Prostate gland (tissue), 2 donors: ENCODE measurements at regions not wholly inside any gene's neighbourhood (a gene's known extent, or its start where the extent isn't known, plus 50 kb on each side); places are given as distances from the start of the nearest gene placed in this dataset.

Source experiments
- DNase-seq: peaks from one replicate; pipeline ENCODE4 v3.0.0-alpha.2; 2019; ENCODE audit warnings: low spot score
- H3K27ac ChIP-seq, 2 donors: fragments of 200-600 bp; sonication (generic); 2 replicates each; pipeline ENCODE4 v1.5.1; 2017 to 2019
- H3K27me3 ChIP-seq: fragments of 200-600 bp; sonication (generic); replicated peaks from 2 replicates; pipeline ENCODE4 v1.5.1; 2019; ENCODE audit not compliant: insufficient read depth
- H3K36me3 ChIP-seq, 2 donors: fragments of 200-600 bp; sonication (generic); 1 replicate in 1 of 2; 2 replicates in 1 of 2; pipeline versions ENCODE4 v1.5.1 to v1.8.1; 2017 to 2019
- H3K4me1 ChIP-seq: fragments of 200-600 bp; sonication (generic); replicated peaks from 2 replicates; pipeline ENCODE4 v1.5.1; 2019
- H3K4me3 ChIP-seq, 2 donors: fragments of 200-600 bp; sonication (generic); 2 replicates each; pipeline ENCODE4 v1.5.1; 2017 to 2019
- H3K9me3 ChIP-seq: fragments of 200-600 bp; sonication (generic); 2 replicates; pipeline ENCODE4 v1.5.1; 2017
- POLR2A ChIP-seq: fragments of 450-650 bp; IDR thresholded peaks from one replicate; pipeline ENCODE4 v1.6.1; 2016; ENCODE audit warnings: antibody characterized with exemption, mild to moderate bottlenecking
- POLR2AphosphoS5 ChIP-seq: sonication (generic); formaldehyde crosslinking; IDR thresholded peaks from one replicate; pipeline ENCODE4 v1.6.1; 2017; ENCODE audit warnings: antibody characterized with exemption
- WGBS: methylation state at CpG from one replicate; pipeline ENCODE4 v1.1.5; 2018; 5-methylcytosine and 5-hydroxymethylcytosine counted together
- intact Hi-C: fragments of 100-400 bp; cut with DNase I; formaldehyde crosslinking; loops from one replicate; pipeline ENCODE4 v1.14.2; 2022
- TF ChIP-seq, protein P1 (sequence below), 4 experiments: fragments of 200-600 bp in 2 of 4; fragments of 450-650 bp in 2 of 4; sonication (generic) in 2 of 4; IDR thresholded peaks; 1 replicate in 3 of 4; 2 replicates in 1 of 4; pipeline ENCODE4 v1.5.1; 2016 to 2019; ENCODE audit warnings: antibody characterized with exemption in 4 of 4, mild to moderate bottlenecking in 2 of 4, moderate library complexity in 2 of 4

GRCh38 chr4:128564081-128564630 lies 245.3 kb upstream of the JADE1 start:
- TF ChIP-seq, protein P1, sequence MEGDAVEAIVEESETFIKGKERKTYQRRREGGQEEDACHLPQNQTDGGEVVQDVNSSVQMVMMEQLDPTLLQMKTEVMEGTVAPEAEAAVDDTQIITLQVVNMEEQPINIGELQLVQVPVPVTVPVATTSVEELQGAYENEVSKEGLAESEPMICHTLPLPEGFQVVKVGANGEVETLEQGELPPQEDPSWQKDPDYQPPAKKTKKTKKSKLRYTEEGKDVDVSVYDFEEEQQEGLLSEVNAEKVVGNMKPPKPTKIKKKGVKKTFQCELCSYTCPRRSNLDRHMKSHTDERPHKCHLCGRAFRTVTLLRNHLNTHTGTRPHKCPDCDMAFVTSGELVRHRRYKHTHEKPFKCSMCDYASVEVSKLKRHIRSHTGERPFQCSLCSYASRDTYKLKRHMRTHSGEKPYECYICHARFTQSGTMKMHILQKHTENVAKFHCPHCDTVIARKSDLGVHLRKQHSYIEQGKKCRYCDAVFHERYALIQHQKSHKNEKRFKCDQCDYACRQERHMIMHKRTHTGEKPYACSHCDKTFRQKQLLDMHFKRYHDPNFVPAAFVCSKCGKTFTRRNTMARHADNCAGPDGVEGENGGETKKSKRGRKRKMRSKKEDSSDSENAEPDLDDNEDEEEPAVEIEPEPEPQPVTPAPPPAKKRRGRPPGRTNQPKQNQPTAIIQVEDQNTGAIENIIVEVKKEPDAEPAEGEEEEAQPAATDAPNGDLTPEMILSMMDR (IDR thresholded peaks at IDR 0.05): no peak
- no peak for TF ChIP-seq POLR2AphosphoS5
- TF ChIP-seq POLR2A: no peak
- H3K27ac ChIP-seq: no peak overlapping the region
- H3K36me3 ChIP-seq: no peaks in the 10 kb centered on the region
- no peak overlapping the region for H3K4me3 ChIP-seq
- H3K9me3 ChIP-seq: no peaks in the 10 kb centered on the region
- intact Hi-C loops: loop anchor here (2.0 kb wide), 1 partner anchor 299 kb away; no protein-coding TSS in a partner anchor
- WGBS: 94% methylated on average over 2 of the region's 2 CpGs
- no peaks in the 10 kb centered on the region for H3K27me3 ChIP-seq
- no peaks in the 10 kb centered on the region for H3K4me1 ChIP-seq
- no peak for DNase-seq

DNA sequence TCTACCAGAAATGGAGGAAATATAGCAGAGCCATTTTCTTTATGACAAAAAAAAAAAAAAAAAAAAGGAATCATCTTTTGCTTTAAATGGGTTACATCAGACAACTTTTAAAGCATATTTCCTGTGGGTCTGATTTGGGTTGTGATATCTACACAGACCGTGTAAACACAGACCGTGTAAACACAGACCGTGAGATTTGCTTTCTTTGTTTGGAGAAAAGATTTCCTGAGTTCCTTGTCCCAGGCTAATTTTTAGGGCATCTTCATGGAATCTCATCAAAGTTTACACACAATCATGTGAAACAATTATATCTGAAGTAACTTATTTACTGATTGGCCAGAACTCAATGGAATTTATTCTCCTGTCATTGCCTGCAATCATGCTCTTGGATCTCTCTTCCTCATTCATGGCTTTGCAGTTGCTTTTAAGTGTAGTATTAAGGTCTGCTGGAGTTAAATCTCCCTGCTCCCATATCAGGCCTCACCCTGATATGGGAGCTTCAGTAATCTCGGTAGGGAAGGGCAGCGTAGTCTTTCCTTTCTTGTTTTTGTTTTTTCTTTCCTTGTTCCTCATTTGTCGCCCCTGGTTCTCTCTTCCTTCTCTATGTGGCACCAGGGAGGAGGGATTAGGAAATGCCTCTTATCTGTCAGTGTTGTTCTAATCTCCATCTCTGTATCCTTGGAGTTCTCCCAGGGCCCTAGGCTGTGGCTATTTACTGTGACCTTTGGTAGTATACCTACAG lies 248.6 kb upstream of the JADE1 start:
- intact Hi-C loops: no loop called here
- Histone ChIP-seq H3K4me3 (no peak overlapping the region), H3K9me3 (no peaks in the 10 kb centered on the region), H3K27ac (peak overlapping the region; percentile 4 to 5), H3K36me3 (no peaks in the 10 kb centered on the region), H3K4me1 (no peaks in the 10 kb centered on the region), H3K27me3 (no peaks in the 10 kb centered on the region)
- 28% methylated on average over 6 of the region's 6 CpGs for WGBS
- TF ChIP-seq POLR2AphosphoS5 (peak; percentile 17), POLR2A (no peak)
- TF ChIP-seq, protein P1 (IDR thresholded peaks at IDR 0.05): no peak
- DNase-seq: no peak

DNA sequence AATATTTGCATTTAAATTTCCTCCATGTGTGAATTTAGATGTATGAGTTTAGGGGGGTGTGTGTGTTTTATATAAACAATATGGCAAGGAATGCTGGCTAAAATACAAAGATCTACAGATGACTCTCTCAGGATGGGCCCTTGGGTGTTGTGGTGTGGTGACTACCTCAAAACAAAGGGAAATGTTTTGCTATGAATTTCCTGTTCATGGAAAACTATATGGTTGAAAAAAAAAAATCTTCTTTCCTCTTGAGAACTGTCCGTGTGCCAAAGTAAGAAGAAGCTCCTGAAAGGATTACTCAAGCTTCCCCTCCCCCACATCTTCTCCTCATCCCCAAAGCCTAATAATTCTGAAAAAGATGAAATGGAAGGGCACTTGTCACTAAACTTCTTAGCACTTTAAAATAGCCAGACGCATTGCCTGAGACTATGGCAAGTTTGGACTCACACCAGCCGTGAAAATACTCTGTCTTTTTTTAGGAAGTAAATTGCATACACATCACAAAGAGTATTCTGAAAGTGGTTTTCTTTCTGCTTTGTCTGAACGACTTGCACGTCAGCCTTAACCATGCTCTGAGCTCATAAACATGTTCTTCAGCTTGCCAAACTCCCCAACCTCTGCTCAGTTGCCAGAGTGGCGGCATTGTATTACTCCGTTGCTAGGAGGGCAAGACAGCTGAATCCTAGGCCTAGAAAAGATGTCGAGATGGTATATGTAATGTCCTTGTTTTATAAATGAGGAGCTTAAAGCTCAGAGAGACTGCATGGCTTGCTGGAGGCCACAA lies 250.4 kb upstream of the JADE1 start:
- Histone ChIP-seq H3K4me1 (no peaks in the 10 kb centered on the region), H3K4me3 (no peak overlapping the region), H3K27ac (peak overlapping the region; percentile 39 to 46), H3K9me3 (no peaks in the 10 kb centered on the region), H3K27me3 (no peaks in the 10 kb centered on the region), H3K36me3 (no peaks in the 10 kb centered on the region)
- DNase-seq: peak; percentile 34
- TF ChIP-seq, protein P1 (IDR thresholded peaks at IDR 0.05): no peak
- WGBS: 29% methylated on average over 8 of the region's 8 CpGs
- intact Hi-C loops: loop anchor here (5.0 kb wide), 1 partner anchor 367 kb away; no protein-coding TSS in a partner anchor

DNA sequence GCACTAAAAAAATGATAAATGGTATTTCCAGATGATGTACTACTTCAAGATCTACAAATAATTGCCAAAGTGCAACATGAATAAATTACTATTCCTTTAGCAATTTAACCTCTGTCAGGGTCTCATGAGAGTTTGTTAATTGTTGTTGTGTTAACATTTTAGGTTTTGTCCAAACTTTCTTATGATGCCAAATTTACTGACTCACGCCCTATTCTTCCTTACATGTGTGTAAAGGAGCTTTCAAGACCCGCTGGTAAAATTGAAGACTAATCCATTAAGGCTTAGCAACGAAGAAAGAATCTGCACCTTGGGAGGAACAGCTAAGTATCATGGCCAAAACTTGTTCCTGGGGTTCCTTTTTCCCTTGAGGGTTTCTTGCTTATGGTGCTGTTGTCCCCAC lies 252.7 kb upstream of the JADE1 start:
- Histone ChIP-seq H3K27me3 (no peaks in the 10 kb centered on the region), H3K9me3 (no peaks in the 10 kb centered on the region), H3K4me1 (no peaks in the 10 kb centered on the region), H3K4me3 (no peak overlapping the region), H3K36me3 (no peaks in the 10 kb centered on the region), H3K27ac (no peak overlapping the region)
- intact Hi-C loops: loop anchor here (5.0 kb wide), 1 partner anchor 364 kb away; no protein-coding TSS in a partner anchor
- no peak for DNase-seq
- TF ChIP-seq, protein P1 (IDR thresholded peaks at IDR 0.05): no peak
- TF ChIP-seq POLR2A (no peak), POLR2AphosphoS5 (no peak)
- 90% methylated on average over 3 of the region's 3 CpGs for WGBS
